ENCODE measurements at regions not wholly inside any gene's neighbourhood (a gene's known extent, or its start where the extent isn't known, plus 50 kb on each side); places are given as distances from the start of the nearest gene placed in this dataset.
"Not testable (repeated sequence)": the region's sequence is repeated elsewhere in the genome, so short reads cannot be mapped to it uniquely, and the experiment has no call there.

- no peak for DNase-seq
Observed at GRCh38 chr6:49370518-49370917, 92.5 kb downstream of the MMUT start.

GRCh38 chr6:49366539-49366938 is 96.5 kb downstream of the MMUT start:
- no peak for DNase-seq

DNA sequence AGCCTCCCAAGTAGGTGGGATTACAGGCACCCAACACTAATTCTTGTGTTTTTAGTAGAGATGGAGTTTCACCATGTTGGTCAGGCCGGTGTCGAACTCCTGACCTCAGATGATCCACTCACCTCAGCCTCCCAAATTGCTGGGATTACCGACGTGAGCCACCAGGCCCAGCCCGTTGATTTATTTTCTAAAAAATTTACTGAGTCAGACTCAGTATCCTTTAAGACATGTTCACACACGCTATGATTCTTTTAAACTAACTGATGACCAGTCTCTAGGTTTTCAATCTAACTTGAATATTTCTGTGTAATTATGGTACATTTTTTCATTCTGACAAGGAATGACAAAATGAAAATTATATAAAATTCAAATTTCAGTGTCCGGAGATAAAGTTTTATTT is 114.5 kb downstream of the MMUT start:
- no peak for DNase-seq

DNA sequence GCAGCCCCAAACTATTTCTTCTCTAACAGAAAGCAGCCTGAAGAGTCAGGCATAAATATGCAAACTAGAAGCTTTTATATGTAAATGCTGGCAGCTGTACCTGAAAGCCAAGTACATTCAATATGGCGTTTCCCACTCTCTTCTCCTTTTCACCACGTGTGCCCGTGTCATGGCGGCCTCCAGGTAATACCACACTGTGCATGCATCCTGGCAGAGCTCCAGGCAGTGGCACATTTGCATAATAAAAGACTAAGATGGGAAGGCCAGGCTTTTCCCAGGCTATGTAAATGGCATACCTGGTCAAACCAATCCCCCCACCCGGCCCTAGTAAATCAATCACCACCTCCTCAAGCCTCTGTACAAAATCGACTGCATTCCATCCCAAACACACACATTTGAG is 120.6 kb downstream of the MMUT start:
- DNase-seq: peak; percentile 83

DNA sequence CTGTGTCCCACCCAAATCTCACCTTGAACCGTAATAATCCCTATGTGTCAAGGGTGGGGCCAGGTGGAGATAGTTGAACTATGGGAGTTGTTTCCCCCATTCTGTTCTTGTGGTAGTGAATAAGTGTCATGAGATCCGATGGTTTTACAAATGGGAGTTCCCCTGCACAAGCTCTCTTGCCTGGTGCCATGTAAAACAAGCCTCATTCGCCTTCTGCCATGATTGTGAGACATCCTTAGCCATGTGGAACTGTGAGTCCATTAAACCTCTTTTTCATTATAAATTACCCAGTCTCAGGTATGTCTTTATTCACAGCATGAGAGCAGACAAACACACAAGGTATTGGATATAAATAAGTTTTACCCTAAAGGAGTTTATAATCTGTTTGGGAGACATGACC is 121.2 kb downstream of the MMUT start:
- no peak for DNase-seq

GRCh38 chr6:49339096-49339495 is 124.0 kb downstream of the MMUT start:
- no peak for DNase-seq

- no peak for DNase-seq
Observed at GRCh38 chr6:49336514-49337131, 126.4 kb downstream of the MMUT start.

GRCh38 chr6:49333345-49334125 is 129.5 kb downstream of the MMUT start:
- no peak for DNase-seq

DNA sequence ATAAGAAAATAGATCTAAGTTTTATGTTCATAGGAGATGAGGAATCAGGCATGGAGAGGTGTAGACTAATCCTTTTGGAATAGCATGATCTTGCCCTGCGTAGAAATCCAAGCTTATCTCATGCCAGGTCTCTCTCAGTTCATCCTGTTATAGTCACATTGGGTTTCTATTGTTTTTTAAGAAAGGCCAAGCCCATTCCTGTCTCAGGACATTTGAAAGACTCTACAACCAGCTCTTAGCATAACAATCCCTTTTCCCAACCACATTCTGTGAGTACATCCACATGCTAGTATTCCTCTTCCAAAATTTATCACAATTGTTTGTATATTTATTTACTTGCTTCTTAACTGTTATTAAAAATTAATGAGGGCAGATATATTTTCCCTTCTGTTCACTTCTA is 130.3 kb downstream of the MMUT start:
- no peak for DNase-seq

- DNase-seq: no peak
Observed at GRCh38 chr6:49329186-49329585, 133.9 kb downstream of the MMUT start.

GRCh38 chr6:49328051-49328744 is 134.9 kb downstream of the MMUT start:
- no peak for DNase-seq

- no peak for DNase-seq
Observed at GRCh38 chr6:49327571-49327970, 135.5 kb downstream of the MMUT start.

DNA sequence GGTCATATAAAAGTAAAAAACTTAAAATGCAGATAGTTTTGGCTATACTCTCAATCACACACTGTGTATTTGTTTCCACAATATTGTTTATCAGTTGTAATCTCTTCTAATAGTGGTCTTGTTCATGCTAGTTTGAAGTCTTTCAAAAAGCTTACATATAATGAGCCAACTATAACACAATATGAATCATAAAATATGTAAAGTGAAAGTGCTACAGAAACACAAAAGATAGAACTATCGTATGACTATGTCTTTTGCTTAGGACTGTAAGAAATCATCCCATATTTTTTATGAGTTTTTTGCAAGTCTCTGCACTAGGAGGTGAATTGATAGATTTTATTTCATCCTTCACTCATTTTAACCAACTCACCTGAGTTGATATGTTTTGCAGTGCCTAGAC is 136.0 kb downstream of the MMUT start:
- DNase-seq: no peak

- DNase-seq: no peak
Observed at GRCh38 chr6:49326347-49326746, 136.7 kb downstream of the MMUT start.

DNA sequence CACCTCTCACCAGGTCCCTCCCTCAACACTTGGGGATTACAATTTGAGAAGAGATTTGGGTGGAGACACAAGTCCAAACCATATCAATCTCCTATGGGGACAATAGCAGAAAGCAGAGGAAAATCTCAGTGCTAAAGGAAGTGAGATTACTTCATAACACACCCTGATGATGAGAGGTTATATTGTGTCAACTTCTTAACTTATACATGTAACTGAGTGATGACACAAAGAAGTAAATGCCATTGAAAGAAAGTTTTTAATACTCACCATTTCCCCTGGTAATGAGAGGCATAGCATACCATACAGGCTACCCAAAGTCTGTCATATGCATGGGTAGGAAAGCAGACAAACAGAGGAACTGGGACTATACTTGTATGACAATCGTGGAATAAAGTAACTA is 137.2 kb downstream of the MMUT start:
- DNase-seq: no peak

DNA sequence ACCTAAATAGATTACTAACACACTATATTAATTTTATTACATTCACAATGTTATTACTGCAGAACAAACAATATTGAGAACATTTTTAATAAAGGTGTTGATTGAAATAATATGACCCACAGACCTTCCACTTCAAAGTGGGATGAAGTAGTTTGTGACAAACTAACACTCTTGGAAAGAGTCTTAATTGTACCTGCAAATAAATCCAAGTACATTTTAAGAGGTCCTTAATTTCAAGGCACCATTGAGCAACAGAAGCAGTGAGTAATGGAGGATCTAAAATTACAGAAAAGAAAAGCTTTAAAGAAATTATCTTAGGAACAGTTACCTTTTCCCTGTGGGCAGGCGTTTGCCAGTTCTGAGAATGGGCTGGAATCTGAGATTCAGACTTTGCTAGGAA is 140.2 kb downstream of the MMUT start:
- no peak for DNase-seq

- no peak for DNase-seq
Observed at GRCh38 chr6:49321561-49322072, 141.4 kb downstream of the MMUT start.

DNA sequence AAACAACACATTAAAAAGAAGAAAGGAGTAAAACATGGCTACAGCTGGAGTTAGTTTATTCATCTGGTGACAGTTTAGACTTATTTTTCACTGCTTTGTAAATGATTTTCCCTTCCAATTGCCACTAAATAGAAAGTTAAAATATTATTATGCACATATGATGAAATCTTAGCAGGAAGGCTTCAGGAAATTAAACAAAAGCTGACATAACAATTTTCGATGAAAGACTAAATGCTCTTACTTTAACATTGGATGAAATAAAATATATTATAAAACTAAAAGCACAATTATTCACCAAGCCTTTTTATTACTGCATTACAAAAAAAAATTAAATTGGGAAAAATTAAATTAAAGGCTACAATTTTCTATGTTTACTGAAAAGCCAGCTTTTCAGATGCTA is 158.0 kb downstream of the MMUT start:
- no peak for DNase-seq

- not testable (repeated sequence) for DNase-seq
Observed at GRCh38 chr6:49304393-49304792, 158.7 kb downstream of the MMUT start.

GRCh38 chr6:49300911-49301310 is 162.1 kb downstream of the MMUT start:
- no peak for DNase-seq

DNA sequence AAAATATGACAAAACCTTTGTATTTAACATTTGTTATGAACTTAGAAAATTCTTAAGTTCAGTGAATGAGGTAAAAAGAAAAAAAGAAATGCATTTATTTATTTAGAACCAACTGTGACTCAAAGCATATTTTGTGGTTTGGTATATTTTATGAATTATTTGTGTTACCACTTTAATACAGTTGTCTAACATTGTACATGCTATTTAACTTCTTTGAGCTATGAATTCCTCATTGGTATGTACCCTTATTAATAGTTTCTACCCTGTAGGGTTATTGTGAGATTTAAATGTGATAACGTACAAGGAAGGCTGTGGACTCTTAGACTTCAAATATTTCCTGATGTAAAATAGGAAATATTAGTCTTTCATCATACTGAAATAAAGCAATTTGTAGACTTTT is 162.6 kb downstream of the MMUT start:
- no peak for DNase-seq

GRCh38 chr6:49299279-49299678 is 163.8 kb downstream of the MMUT start:
- no peak for DNase-seq

- DNase-seq: no peak
Observed at GRCh38 chr6:49284180-49284579, 178.9 kb downstream of the MMUT start.

Measured in DMS153 (cell line).